Fibroblast of mammary gland (primary cell): ENCODE measurements at regions not wholly inside any gene's neighbourhood (a gene's known extent, or its start where the extent isn't known, plus 50 kb on each side); places are given as distances from the start of the nearest gene placed in this dataset.

Experiments
- DNase-seq: peaks from one replicate; pipeline ENCODE4 v3.0.0-alpha.2; 2010; ENCODE audit warnings: low read depth
- H3K4me3 ChIP-seq: 2 replicates; pipeline ENCODE4 v1.5.1; 2011; ENCODE audit warnings: low read depth, mild to moderate bottlenecking, low read length, moderate library complexity; ENCODE audit not compliant: control insufficient read depth
- CTCF ChIP-seq: conservative IDR thresholded peaks from 2 replicates; pipeline ENCODE4 v1.5.1; 2011; ENCODE audit warnings: low read depth, low read length, inconsistent platforms; ENCODE audit not compliant: control insufficient read depth, insufficient read depth

- no peak for TF ChIP-seq CTCF
- no peak overlapping the region for H3K4me3 ChIP-seq
- DNase-seq, result no peak
Measured at GRCh38 chr5:2570586-2570985, 180.9 kb downstream of the IRX2 start.

- TF ChIP-seq CTCF, result no peak
- DNase-seq, result no peak
Measured at GRCh38 chr5:2569774-2570542, 181.5 kb downstream of the IRX2 start.

GRCh38 chr5:2569176-2569575 lies 182.3 kb downstream of the IRX2 start:
- DNase-seq, result no peak
- no peak overlapping the region for H3K4me3 ChIP-seq
- TF ChIP-seq CTCF, result no peak

More at GRCh38 chr5:2569774-2570542, 181.5 kb downstream of the IRX2 start:
- H3K4me3 ChIP-seq, result no peak overlapping the region

GRCh38 chr5:2566284-2566683 lies 185.2 kb downstream of the IRX2 start:
- H3K4me3 ChIP-seq, result no peak overlapping the region
- no peak for DNase-seq
- no peak for TF ChIP-seq CTCF

- no peak overlapping the region for H3K4me3 ChIP-seq
- TF ChIP-seq CTCF, result no peak
- no peak for DNase-seq
Measured at GRCh38 chr5:2565147-2565546, 186.3 kb downstream of the IRX2 start.

GRCh38 chr5:2563046-2563445 lies 188.4 kb downstream of the IRX2 start:
- TF ChIP-seq CTCF, result no peak
- no peak overlapping the region for H3K4me3 ChIP-seq
- no peak for DNase-seq
